Activated T-cell treated with anti-CD3 and anti-CD28 coated beads, Interleukin-2, amount 50 U/mL, for 1 hour (primary cell): ENCODE measurements at regions not wholly inside any gene's neighbourhood (a gene's known extent, or its start where the extent isn't known, plus 50 kb on each side); places are given as distances from the start of the nearest gene placed in this dataset.
"Not testable (repeated sequence)": the region's sequence is repeated elsewhere in the genome, so short reads cannot be mapped to it uniquely, and the experiment has no call there.

Experiments used
- DNase-seq: peaks from one replicate; pipeline ENCODE4 v3.0.0-alpha.2; 2020

DNA sequence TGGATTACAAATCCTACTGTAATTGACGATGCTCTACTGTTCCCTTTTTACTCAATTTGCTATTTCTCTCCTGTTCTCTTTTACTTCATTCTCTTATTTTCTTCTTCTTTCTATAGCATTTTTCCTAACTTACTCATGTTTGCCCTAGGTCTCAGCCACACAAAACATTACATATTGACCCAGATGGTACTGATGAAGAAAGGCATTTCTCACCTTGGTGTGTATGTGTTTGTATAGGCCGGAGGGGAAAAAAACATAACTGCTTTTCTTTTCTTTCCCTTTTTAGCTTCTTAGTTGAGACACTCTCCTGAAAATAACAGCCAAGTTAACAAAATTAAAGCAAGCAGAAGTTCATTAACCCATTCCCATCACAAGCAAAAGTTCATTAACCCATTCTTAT, 1019.8 kb upstream of the CDH18 start:
- DNase-seq: no peak

DNA sequence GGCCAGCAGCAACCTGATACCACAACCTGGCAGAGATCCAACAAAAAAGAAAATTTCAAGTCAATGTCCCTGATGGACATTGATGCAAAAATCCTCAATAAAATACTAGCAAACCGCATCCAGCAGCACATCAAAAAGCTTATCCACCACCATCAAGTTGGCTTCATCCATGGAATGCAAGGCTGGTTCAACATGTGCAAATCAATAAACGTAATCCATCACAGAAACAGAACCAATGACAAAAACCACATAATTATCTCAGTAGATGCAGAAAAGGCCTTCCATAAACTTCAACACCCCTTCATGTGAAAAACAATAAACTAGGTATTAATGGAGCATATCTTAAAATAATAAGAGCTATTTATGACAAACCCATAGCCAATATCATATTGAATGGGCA, 1000.9 kb upstream of the CDH18 start:
- not testable (repeated sequence) for DNase-seq

DNA sequence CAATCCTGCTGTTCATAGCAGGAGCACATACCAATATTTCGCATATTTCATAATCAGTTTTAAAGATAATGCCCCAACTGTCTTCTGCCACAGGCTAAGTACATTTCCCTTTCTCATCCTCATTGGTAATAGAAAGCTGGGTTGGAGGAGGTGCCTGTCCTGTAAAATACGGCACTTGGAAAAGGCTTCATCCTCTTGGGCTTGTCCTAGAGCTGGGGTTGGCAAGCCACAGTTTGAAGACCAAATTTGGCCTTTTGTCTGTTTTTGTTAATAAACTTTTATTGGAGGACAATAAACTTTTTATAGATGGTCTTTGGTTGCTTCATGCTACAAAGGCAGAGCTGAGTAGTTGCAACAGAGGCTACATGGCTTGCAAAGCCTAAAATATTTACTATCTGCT, 997.8 kb upstream of the CDH18 start:
- no peak for DNase-seq

DNA sequence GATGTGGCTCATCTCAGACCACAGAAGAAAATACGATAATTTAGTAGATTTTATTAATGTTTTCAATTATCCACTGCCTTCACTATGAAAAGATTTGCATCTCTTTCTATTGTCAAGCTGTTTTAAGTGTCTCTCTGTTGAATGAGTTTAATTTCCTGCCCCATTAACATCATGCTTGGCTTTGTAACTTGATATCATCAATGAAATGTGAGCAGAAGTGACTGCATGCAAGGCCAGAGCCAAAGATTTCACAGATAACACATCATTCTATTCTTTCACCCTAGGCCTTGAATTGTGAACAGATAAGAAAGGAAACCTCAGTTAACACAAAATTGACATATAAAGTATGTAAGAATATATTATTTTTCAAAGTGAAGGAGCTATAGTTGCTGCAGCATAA, 986.4 kb upstream of the CDH18 start:
- DNase-seq: no peak

DNA sequence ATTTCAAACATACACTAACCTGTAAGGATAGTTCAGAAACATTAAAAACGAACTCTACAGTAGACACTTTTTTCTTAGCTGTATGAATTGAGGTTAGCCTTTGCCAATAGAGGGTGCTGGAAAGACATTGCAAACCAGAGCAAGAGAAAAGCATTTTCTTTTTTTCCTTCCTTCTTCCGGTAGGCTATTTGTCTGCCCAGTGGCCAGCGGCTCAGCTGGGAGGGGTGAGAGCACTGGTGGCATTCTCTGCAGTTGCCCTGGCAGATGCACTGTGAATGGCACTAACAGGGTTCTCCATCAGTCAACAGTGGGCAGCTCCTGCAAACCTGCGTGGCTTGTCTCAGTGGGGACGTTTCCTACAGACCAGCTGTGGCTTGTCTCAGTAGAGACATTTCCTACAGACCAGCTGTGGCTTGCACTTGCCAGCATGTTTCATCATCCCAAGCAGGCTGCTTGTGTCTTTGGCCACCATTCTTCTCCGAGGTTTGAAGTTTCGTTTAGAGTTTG, 984.5 kb upstream of the CDH18 start:
- DNase-seq: no peak

DNA sequence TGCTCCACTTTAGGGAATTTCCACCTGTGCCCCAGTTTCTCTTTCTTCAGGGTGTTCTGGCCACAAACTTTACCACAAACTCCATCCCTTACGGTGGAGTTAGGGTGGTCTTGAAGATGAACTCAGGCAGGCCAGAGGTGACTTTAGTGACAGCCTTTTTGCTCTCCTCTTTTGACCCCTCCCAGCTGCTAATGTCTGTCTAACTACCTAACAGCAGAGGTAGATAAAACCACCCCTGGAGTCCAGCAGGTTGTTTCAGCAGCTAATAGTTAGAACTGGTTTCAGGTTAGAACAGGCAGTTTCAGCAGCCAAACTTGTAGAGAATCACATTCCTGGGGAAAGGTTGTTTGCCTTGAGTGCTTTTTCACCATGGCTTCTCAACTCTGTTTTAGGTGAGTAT, 971.3 kb upstream of the CDH18 start:
- DNase-seq: no peak

DNA sequence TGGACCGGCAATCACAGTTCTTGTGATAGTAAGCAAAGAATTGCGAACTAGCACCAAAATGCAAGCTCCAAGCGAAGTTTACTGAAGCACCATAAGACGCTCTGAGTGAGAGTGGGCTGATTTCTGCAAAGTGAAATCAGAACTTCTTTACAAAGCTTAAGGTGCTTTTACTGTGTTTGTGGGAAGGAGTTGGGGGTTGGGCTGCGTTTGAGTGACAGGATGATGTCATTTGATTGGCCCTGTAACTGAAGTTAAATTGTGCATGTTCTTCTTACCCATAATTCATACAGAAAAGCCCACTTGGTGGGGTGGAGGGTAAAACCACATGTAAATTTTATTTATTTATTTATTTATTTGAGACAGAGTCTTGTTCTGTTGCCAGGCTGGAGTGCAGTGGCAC, 970.6 kb upstream of the CDH18 start:
- DNase-seq: no peak

DNA sequence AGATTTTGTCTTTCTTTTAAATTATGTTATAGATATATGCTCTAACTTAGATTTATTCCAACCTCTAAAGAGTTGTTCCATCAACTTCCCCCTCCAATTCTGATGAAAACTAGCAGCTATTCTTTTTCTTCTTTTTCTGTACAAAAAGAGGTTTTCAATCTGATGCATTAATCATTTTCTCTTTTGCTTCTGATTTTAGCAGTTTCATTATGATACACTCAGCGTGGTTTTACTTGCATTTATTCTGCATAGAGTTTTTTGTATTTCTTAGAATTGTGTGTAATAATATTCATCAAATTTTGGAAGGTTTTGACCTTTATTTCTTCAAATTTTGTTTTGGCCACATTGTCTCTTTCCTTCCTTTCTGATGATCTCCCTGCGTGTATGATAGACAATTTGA, 968.1 kb upstream of the CDH18 start:
- DNase-seq: no peak

DNA sequence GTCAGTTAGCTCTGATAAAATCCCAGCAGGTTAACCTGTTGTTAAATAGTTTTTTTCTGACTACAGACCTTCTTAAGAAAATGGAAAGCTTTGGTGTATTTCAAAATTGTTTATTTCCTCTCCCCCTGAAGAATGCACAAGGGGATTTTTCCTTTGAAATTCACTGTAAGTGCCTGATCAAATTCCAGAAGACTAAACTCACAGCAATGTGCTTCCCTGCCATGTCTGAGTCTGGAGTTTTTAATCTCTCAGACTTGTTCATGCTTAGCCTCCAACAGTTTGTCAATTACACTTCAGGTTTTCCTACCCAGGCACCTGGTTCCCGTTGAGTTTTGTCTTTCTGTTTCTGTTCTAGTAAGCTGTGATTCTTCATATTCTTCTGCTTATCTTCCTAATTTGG, 961.6 kb upstream of the CDH18 start:
- DNase-seq: no peak

DNA sequence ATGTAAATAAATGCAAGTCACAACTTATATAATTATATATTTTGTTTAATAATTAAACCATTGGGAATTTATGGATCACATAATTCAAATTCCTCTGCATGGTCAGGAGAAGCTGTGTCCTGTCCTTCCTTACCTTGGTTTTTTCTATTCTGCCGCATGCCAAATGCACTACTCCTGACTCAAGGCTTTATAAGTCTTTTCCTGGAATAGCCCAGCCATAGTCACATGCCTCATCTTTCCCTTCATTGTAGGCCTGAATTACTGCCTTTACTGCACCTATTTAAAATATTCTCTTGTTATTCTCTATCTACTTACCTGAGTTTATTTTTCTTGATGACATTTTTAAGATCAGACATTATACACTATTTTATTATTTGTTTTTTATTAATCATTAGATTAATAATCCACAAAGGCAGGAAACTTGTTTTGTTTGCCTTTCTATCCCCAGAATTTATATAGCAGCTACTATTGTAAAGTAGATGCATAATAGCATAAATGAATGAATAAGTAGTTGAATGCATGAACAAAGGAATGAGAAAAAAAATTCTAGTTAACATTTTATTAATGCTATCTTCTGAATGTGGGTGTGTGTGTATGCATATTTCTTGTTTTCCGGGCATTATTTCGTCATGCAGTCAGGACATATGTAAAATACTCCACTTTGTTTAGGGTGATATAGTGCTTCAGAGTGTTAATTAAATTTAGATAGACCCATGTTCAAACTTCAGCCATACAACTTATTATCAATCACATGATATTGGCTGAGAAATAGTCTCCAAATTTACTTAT, 955.4 kb upstream of the CDH18 start:
- DNase-seq: not testable (repeated sequence)

DNA sequence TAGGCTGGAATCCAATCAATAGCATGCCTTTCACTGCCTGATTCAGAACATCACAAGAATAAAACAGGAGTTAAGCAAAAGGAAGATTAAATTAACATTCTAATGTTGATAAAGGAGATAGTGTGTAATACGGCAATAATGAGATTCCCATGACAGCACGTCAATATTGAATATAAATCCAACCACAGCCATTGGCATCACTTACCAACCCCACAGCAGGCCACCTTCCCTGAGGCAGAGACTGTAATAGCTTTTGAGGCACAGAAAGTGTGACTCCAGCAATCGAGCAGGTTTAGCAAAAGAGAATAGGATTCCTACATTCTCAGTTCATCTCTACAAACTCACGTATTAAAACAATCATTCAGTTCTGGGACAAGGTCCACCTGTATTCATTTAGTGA, 954.6 kb upstream of the CDH18 start:
- not testable (repeated sequence) for DNase-seq

DNA sequence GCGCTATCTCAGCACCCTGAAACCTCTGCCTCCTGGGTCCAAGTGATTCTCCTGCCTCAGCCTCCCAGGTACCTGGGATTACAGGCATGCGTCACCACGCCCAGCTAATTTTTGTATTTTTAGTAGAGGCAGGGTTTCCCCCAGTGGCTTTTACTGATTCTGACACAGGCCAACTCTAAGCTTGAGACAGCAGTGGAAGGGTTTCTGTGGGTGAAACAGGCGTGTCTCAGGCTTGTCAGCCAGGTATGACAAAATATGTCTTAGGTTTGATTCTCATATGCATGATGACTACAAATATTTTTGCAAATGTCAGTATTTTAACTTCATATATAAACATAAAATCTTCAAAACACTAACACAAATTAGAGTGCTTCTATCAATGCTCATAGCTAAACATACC, 952.8 kb upstream of the CDH18 start:
- not testable (repeated sequence) for DNase-seq

DNA sequence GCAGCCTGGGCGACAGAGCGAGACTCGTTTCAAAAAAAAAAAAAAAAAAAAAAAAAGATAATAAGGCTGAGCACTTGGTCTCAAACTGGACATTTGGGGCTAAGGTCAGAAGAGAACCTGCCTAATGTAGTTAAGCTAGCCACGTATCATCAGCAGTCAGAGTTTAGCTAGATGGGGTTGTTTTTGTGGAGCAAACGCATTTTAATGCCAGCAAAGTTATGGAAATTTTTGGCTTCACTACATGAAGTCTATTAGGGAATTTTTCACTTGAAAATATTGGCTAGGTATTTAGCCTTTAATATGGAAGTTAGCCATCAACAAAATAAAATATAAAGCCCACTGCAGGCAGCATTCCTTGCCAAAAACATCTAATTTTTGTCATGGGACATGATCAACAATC, 902.9 kb upstream of the CDH18 start:
- not testable (repeated sequence) for DNase-seq

DNA sequence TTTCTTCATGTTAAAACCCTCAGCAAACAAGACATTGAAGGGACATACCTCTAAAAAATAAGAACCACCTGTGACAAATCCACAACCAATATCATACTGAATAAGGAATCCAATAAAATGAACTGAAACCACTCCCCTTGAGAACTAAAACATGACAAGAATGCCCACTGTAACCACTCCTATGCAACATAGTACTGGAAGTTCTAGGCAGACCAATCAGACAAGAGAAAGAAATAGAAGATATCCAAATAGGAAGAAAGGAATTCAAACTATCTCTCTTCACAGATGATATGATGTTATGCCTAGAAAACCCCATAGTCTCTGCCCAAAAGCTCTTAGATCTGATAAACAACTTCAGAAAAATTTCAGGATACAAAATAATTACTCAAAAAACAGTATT, 887.7 kb upstream of the CDH18 start:
- not testable (repeated sequence) for DNase-seq

DNA sequence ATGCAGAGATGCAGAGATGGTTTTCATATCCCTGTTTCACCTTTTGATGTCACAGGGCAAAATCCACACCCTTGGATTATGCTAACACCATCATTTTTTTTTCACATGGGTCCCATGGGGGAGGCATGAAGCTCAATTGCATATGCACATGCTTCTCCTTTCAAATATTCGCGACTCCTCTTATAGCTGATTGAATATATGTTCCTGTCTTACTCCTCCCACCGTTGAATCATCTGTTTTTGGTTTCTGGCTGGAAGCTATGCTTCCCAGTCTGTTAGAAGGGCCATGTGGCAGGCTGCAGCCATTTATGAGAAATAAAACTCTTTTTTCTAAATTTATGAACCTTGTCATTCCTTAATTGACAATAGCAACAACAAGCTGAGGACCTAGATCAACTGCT, 877.9 kb upstream of the CDH18 start:
- DNase-seq: not testable (repeated sequence)

DNA sequence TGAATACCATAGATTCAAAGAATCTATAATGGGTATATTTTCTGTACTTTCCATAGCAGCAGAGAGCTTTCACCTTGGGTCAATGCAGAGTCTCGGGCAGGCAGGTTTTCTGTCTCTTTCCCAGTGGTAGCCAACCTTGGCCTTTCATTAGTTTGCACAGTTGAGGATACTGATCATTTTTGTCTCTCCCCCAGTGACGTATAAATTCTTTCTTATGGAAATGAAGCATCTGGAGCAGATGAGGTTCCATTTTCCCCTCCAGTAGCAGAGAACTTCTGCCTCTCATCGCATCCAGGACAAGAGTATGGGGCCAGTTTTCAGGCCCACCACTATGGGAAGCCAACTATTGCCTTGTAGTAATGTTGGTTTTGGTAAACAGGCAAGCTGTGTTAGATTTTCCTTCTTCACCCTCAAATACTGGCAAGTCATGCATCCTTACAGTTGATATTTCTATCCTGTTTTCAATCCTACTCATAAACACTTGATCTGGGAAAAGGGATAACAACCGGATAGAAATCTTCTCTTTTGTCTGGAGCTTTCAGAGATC, 845.2 kb upstream of the CDH18 start:
- no peak for DNase-seq

DNA sequence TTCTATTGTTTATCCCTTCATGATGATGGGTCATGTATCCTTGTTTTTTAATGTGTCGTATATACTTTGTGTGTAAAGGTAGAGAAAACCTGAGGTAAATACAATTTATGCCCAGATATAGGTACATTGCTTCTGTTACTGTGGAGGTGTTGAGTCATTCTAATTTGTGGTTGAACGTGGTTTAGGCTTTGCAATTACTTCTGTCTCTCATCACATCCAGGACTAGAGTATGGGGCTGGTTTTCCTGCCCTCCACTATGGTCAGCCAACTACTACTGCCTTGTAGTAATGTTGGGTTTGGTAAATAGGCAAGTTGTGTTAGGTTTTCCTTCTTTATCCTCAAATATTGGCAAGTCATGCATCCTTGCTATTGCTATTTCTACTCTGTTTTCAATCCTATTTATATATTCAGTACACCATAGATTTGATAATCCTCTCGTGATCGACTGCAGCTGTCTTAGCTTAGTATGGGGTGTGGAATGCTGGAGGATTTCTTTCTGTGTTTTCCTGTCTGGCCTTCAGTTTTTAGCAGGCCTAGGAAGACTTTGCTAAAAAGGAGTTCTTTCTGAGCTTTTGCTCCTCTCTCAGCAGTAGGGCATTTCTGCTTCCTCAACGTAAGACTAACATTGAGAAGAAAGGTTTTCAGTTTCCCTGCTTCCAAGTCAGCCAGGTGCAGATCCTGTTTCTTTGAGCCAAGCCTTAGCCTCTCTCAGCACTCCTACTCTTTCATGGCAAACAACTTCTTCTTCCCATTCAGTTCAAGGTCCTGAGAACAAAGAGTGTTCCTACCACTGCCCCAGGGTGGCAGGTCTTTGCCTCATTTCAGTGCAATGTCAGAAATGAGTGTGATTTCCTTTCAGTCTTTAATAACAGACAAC, 844.4 kb upstream of the CDH18 start:
- DNase-seq: no peak

DNA sequence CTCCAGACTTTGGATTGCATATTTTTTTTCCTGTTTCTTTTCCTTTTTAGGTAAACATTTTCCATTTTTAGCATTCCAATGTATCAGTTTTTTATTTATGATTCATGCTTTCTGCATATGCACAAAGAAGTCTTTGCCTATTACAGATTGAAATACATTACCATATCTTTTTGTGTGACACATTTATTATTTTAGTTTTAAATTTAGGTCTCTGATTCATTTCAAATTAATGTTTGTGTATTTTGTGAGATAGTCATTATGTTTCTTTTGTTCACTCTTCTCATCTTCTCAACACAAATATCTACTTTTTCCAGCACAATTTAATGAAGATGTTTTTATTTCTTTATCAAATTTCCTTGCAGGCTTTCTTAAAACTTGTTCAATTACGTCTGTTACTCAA, 838.0 kb upstream of the CDH18 start:
- DNase-seq: not testable (repeated sequence)

DNA sequence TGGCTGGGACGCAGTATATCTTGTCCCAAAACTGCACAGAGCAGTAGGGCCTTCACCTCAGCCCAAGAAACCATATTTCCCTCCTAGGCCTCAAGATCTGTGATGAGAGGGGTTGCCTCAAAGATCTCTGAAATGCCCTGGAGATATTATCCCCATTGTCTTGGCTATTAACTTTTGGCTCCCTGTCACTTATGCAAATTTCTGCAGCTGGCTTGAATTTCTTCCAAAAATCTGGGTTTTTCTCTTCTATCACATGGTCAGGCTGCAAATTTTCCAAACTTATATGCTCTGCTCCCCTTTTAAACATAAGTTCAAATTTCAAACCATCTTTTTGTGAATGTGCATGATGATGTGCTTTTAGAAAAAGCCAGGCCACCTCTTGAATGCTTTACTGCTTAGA, 809.2 kb upstream of the CDH18 start:
- DNase-seq: not testable (repeated sequence)

DNA sequence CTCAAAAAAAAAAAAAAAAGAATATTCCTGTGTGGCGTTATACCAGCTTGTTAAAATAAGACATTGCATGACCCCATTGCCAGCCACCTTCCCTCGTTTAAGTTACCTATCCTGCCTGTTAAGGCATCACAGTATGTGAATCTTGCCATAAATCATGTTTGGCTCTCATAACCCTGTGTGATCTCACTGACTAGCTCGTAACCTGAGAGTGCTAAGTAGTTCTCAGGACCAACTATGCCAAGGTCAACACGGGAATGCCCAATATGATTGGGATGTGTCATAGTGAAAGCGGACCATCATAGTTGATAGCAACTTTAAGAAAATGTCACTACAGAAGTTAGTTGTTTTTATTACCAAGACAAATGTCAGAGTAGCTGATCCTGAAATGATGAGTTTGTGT, 796.8 kb upstream of the CDH18 start:
- not testable (repeated sequence) for DNase-seq

DNA sequence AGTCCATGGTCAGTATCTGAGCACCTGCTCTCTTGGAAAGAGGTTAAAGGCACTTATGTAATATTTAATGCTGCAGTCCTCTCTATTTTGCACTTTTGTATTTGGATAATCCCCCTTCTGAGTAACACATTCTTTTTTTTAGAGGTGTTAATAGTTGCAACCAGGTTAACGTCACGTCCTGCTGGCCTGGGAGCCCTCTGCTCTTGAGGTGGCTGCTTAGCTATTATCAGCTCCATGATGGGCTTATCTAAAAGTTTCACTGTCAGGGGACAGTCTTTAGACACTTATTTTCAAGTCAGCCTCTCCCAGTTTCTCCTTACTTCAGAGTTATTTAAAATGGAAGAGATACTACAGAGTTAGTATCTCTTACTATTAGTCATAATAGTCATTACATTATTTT, 795.5 kb upstream of the CDH18 start:
- not testable (repeated sequence) for DNase-seq

DNA sequence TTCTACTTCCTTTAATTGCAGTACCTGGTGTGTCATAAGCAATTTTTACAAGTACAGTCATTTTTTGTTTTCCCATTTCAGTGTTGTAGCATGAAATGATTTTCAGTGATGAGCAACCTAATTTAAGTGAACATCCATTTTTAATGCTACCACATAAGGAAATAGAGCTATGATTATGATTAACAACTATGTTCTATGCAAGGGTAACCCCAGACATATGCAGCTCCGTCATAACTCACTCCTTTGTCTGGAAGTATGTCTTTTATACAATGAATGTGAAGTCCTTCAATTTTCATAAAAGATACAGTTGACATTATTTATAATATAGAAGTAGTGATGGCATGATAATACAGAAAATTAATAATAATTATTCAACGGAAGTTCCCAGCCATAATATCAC, 783.3 kb upstream of the CDH18 start:
- DNase-seq: not testable (repeated sequence)

DNA sequence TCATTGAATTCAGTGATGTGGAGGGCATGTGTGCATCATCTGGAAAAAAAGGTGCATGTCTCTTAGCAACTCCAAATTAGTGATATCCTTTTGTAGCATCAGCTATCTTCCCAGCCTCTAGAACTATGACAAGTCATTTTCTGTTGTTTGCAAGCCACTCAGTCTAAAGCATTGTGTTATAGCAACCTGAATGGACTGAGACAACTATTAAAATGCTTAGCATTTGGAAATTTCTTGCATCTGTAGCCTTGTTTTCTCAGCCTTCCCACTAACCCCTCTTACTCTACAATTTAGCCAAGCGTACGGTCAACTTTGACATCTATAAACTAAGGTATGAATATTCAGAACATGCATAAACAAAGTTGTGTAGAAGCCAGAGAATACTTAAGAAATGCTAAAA, 777.1 kb upstream of the CDH18 start:
- not testable (repeated sequence) for DNase-seq

DNA sequence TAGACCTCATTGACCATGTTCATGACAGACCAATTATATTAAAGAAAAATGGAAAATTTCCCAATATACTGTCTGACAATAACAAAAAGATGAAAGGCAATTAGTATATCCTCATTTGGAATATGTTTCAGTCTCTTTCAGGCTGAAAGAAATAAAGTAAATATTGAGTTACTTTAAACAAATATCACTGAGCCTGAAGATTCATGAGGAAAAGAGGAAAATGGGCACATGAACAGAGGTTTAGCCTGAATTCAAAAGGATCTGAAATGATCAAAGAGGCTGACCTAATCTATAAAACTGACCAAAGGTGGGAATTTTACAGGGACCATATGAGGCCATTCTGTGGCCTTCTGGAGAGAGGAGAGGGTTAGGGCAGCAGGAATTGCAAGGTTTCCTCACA, 771.5 kb upstream of the CDH18 start:
- not testable (repeated sequence) for DNase-seq
